Dendritic cell treated with granulocyte-macrophage colony-stimulating factor and Interleukin-4, amounts not matched to agents 40 ng/mL and 50 ng/mL, for 4 days (primary cell): ENCODE measurements at regions not wholly inside any gene's neighbourhood (a gene's known extent, or its start where the extent isn't known, plus 50 kb on each side); places are given as distances from the start of the nearest gene placed in this dataset.
"Not testable (repeated sequence)": the region's sequence is repeated elsewhere in the genome, so short reads cannot be mapped to it uniquely, and the experiment has no call there.

Source experiments
- H3K27ac Mint-ChIP-seq: one replicate; pipeline ENCODE4 v1.8.0; 2022; ENCODE audit warnings: mild to moderate bottlenecking, mixed read lengths
- H3K27me3 Mint-ChIP-seq: one replicate; pipeline ENCODE4 v1.8.0; 2022; ENCODE audit warnings: mild to moderate bottlenecking, mixed read lengths
- H3K36me3 Mint-ChIP-seq: one replicate; pipeline ENCODE4 v1.8.0; 2022; ENCODE audit warnings: low read depth, mixed read lengths
- H3K4me1 Mint-ChIP-seq: one replicate; pipeline ENCODE4 v1.8.0; 2022; ENCODE audit warnings: low read depth, mixed read lengths
- H3K4me3 Mint-ChIP-seq: one replicate; pipeline ENCODE4 v1.8.0; 2022; ENCODE audit warnings: mild to moderate bottlenecking, moderate library complexity, mixed read lengths
- H3K9me3 Mint-ChIP-seq: one replicate; pipeline ENCODE4 v1.8.0; 2022; ENCODE audit warnings: mixed read lengths
- intact Hi-C: fragments of 100-400 bp; cut with micrococcal nuclease; formaldehyde crosslinking; loops from one replicate; pipeline ENCODE4 v1.15.0; 2022

DNA sequence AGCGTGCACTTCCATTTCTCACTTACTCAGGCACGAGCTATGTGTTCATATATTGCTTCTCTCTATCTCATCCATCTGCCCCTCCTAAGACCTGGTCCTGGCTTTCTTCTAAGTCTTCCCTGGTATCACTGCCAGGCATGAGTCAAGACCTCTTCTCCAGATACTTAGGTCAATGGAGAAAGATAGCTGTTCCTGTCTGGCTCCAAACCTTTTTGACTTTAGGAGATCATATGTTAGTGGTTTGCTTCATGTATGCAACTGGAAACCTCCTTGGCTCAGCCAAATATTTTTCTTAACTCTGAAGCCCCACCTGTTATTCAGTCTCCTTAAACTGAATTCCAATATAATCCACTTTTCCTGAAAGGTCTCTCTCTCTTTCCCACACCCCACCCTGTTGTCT lies 211.6 kb upstream of the PTBP2 start:
- no peak overlapping the region for H3K4me3 Mint-ChIP-seq
- no peaks in the 10 kb centered on the region for H3K4me1 Mint-ChIP-seq
- intact Hi-C loops, result no loop called here
- no peaks in the 10 kb centered on the region for H3K27me3 Mint-ChIP-seq
- H3K36me3 Mint-ChIP-seq, result no peaks in the 10 kb centered on the region
- no peak overlapping the region for H3K27ac Mint-ChIP-seq
- no peaks in the 10 kb centered on the region for H3K9me3 Mint-ChIP-seq

DNA sequence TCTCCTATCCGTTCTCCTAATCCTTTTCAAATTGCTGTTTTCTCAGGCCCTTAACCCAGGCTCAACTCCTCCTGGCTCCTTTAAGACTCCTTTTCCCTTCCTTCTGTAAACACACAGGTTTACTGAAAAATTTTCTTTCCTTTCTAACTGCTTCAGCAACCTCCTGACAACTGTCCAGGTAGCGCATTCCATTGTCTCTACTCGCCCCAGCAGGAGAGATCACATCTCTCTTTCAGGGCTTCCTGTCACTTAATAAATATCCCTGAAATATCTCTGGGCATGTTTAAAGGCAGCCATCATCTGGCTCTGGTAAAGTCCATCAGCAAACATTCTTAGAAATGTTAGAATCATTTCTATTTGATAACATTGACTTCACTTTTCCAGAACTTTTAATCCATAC lies 211.2 kb upstream of the PTBP2 start:
- Mint-ChIP-seq H3K4me1 (no peaks in the 10 kb centered on the region), H3K4me3 (no peak overlapping the region), H3K27ac (no peak overlapping the region), H3K36me3 (no peaks in the 10 kb centered on the region), H3K27me3 (no peaks in the 10 kb centered on the region), H3K9me3 (no peaks in the 10 kb centered on the region)
- intact Hi-C loops, result no loop called here

DNA sequence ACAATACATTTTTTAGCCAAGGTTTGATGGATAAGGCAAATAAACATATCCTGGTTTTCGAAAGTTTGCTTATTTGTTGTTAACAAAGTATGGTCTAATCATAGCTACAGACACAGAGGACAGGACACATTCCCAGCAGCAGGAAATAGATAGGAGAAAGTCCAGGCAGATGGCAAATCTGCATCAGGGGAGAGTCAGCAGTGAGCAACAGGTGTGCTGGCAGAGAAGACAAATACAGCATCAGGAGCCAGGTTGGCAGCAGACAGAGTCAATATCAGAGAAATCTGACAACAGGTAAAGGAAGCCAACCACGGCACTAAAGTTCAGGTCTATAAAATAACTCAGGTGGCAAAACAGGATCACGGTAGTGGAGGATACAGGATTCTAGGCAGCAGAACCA lies 210.7 kb upstream of the PTBP2 start:
- Mint-ChIP-seq H3K9me3 (no peaks in the 10 kb centered on the region), H3K36me3 (no peaks in the 10 kb centered on the region), H3K4me3 (no peak overlapping the region), H3K27ac (no peak overlapping the region), H3K4me1 (no peaks in the 10 kb centered on the region), H3K27me3 (no peaks in the 10 kb centered on the region)
- intact Hi-C loops, result no loop called here

DNA sequence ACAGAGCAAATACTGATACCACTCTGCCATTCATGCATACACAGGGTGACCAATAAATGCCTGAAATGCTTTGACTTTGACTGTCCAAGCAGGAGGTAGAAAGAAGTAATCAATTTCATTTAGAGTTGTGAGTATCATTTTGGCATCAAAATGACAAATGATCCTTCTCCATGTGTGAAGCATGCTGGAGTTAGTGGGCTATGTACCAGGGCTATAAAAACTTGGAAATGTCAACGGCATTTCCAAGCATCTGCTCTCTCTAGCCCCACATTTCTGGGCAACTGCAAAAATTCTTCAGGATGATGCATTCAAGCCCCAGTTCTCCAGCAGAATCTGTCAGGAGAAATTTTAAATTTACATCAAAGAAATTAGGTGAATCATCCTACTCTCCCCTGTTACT lies 208.4 kb upstream of the PTBP2 start:
- H3K27ac Mint-ChIP-seq, result no peak overlapping the region
- H3K27me3 Mint-ChIP-seq, result no peaks in the 10 kb centered on the region
- no peak overlapping the region for H3K4me3 Mint-ChIP-seq
- H3K36me3 Mint-ChIP-seq, result no peaks in the 10 kb centered on the region
- H3K9me3 Mint-ChIP-seq, result no peaks in the 10 kb centered on the region
- no peaks in the 10 kb centered on the region for H3K4me1 Mint-ChIP-seq
- intact Hi-C loops, result no loop called here

DNA sequence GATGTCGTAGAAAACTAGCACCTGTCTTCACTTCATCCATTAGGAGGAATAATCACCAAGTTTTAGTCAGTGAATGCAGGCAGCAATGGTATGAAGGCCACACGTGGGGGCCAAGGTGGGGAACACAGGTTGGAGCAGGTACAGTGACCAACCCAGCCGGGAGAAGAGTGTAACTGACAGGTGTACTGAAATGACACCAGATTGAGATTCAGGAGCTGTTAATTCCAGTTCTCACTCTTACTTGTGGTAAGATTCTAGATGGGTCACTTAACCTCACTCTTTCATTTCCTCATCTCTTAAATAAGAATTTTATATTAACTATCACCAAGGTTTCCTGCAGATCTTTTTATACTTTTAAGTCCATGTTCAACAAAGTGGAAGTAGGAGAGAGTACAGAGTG lies 206.2 kb upstream of the PTBP2 start:
- intact Hi-C loops, result no loop called here
- Mint-ChIP-seq H3K9me3 (no peaks in the 10 kb centered on the region), H3K4me1 (no peaks in the 10 kb centered on the region), H3K27ac (no peak overlapping the region), H3K36me3 (no peaks in the 10 kb centered on the region), H3K27me3 (no peaks in the 10 kb centered on the region), H3K4me3 (no peak overlapping the region)

DNA sequence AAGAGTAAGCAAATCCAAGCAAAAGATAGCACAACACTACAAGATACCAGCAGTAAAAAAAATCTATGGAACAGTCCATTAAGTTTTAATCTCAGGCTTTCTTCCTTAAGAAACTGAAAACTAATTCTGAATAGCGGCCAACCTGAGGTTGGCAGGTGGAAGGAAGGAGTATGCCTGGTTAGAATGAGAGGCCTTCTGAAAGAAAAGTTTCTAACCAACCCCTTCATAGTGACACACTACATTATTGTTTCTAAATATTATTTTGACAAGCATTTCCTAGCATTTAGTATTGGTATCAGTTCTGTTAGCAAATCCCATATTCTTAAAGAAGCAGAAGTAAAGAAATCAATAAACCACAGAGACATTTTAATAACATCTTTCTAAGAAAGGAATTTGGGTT lies 205.7 kb upstream of the PTBP2 start:
- intact Hi-C loops, result no loop called here
- H3K36me3 Mint-ChIP-seq, result no peaks in the 10 kb centered on the region
- H3K4me3 Mint-ChIP-seq, result no peak overlapping the region
- H3K9me3 Mint-ChIP-seq, result no peaks in the 10 kb centered on the region
- H3K4me1 Mint-ChIP-seq, result no peaks in the 10 kb centered on the region
- no peaks in the 10 kb centered on the region for H3K27me3 Mint-ChIP-seq
- H3K27ac Mint-ChIP-seq, result no peak overlapping the region

DNA sequence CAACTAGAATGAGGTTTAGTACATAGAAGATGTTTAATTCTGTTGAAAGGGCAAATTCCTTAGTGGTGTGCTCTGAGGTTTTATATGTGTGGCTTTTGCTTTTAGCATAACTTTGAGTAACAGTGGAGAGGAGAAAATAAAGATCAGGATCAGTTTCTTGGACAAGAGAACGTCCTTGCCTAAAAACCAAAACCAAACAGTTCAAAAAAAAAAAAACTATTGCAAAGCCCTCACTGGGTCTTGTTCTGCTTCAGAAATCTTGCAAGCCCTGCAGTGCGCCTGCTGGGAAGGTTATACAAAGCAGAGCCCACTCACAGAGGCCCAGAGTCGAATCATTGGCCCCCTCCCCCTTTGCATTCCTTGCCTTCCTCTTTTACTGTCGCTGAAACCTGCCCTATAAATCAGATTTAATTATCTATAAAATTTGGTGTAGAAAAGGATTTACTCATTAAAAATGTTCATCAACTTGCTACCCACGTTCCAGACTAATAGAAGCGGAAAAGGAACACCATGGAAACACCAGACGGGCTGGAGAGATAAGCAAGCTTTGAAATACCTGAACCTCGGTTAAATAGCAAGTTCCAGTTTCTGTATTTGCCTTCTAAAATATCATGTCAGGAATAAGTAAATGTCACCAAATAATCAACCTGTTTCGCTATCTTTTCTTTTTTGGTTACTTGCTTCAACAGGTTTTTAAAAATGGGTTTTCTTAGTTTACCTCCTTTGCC lies 201.6 kb upstream of the PTBP2 start:
- H3K4me3 Mint-ChIP-seq, result no peak overlapping the region
- no peaks in the 10 kb centered on the region for H3K27me3 Mint-ChIP-seq
- H3K9me3 Mint-ChIP-seq, result no peaks in the 10 kb centered on the region
- no peaks in the 10 kb centered on the region for H3K4me1 Mint-ChIP-seq
- no peaks in the 10 kb centered on the region for H3K36me3 Mint-ChIP-seq
- intact Hi-C loops, result no loop called here
- no peak overlapping the region for H3K27ac Mint-ChIP-seq

DNA sequence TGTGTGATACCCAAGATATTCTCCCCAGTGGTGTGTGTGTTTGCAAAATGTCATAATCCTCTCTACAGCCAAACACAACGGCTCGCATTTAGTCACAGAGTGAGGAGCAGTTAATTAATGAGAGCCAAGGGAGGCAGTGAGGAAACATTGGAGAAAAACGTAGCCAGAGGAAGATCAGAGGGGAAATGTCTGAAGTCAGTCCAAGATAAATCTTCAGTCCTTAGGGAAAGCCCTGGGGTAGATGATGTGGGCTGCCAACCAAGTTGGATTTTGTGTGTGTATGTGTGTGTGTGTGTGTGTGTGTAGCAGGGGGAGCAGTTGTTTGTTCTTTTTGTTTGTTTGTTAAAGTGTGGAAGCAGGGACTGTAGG lies 201.0 kb upstream of the PTBP2 start:
- Mint-ChIP-seq H3K27ac (no peak overlapping the region), H3K27me3 (no peaks in the 10 kb centered on the region), H3K9me3 (no peaks in the 10 kb centered on the region), H3K4me1 (no peaks in the 10 kb centered on the region), H3K4me3 (no peak overlapping the region), H3K36me3 (no peaks in the 10 kb centered on the region)
- intact Hi-C loops, result no loop called here

DNA sequence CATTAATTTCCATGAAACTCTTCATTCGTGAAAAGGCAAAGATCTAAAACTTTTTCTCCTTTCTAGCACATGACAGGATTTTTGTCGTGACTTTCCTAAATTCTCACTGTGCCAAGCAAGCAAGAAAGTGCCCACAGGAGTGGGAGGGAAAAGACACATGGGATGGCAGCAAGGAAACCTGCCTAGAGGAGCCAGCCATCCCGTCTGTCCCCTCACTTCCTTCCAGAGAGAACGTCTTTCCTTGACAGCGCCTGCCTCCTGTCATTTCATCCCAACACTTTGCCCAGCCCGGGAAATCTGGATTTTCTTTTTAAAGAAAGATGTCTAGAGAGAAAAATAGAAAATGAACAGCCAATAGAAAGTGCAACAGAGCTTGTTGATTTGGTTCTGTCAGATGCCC lies 200.6 kb upstream of the PTBP2 start:
- Mint-ChIP-seq H3K4me3 (no peak overlapping the region), H3K9me3 (no peaks in the 10 kb centered on the region), H3K36me3 (no peaks in the 10 kb centered on the region), H3K27ac (no peak overlapping the region), H3K4me1 (no peaks in the 10 kb centered on the region), H3K27me3 (no peaks in the 10 kb centered on the region)
- intact Hi-C loops, result no loop called here

DNA sequence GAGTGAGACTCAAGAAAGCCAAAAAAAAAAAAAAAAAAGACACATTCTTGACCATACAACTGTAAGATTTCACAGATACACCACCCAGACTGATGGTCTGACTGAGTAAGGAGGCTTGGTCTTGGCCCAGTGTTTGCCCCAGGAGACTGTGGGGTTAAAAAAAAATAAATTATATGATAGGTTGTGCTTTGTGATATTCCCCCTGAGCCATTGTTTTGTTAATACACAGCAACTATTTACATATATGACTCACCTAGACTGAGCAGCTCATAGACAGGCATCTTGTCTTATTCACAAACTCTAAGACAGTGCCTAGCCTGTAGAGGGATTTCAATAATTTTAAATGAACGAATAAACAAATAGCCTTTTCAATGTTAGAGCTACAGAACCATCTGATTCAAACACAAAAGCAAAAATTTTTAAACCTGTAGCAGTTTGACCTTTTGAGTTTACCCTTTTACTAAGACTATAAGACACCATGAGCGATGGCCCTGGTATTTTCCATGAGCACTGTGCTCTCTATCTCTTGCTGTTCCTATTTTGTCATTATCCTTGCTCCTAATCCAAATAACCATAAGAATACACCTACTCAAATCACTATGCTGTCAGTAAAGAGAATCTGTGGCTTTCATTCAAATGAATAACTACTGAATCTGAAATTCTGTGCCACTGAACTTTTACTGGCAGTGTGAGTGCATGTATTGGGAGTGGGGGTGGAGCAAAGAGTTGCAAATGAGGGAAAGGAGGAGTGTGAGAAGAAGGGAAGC lies 199.4 kb upstream of the PTBP2 start:
- no peaks in the 10 kb centered on the region for H3K36me3 Mint-ChIP-seq
- H3K9me3 Mint-ChIP-seq, result peaks cover 9% of the 10 kb centered on the region

DNA sequence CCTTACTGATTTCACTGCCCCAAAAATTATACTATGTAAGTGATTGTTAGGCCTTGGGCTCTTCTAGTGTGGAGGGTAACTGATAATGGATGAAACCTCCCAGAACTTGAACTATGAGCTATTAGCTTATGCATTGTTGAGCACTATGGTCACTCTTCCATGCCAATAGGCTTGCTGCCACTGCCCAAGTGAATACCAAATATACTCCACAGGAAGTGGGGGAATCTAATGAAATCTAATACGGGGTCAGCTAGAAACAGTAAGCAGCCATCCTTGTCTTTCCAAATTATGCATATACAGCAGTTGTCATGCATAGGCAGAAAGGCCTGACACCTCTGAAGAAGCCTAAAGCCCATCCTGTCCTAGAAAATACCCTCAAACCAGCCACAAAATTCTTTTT lies 198.7 kb upstream of the PTBP2 start:
- peaks cover 16% of the 10 kb centered on the region for H3K9me3 Mint-ChIP-seq

More for the DNA sequence above, 199.4 kb upstream of the PTBP2 start:
- Mint-ChIP-seq H3K4me1 (no peaks in the 10 kb centered on the region), H3K4me3 (no peak overlapping the region), H3K27me3 (no peaks in the 10 kb centered on the region), H3K27ac (no peak overlapping the region)
- intact Hi-C loops, result no loop called here

DNA sequence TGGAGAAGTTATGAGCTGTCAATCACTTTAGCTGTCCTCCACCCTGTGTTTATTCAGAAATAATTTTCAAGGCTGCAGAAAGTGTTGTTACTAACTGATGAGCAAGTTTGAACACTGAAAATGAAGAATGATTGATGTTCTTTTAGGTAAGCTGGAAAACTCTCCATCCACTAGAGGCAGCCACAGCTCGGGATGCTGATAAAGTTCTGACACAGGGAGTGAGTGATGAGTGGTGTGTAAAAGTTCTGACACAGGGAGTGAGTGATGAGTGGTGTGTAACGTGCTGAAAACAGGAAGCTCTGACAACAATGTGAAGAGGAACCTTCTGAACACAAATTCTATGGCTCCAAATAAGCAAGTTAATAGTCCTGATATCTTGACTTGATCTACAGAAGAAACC lies 197.5 kb upstream of the PTBP2 start:
- H3K4me1 Mint-ChIP-seq, result no peaks in the 10 kb centered on the region
- no peaks in the 10 kb centered on the region for H3K36me3 Mint-ChIP-seq
- H3K27me3 Mint-ChIP-seq, result no peaks in the 10 kb centered on the region
- H3K4me3 Mint-ChIP-seq, result no peak overlapping the region
- H3K9me3 Mint-ChIP-seq, result peaks cover 28% of the 10 kb centered on the region
- no peak overlapping the region for H3K27ac Mint-ChIP-seq
- intact Hi-C loops, result no loop called here

More for the DNA sequence above, 198.7 kb upstream of the PTBP2 start:
- Mint-ChIP-seq H3K4me1 (no peaks in the 10 kb centered on the region), H3K27ac (no peak overlapping the region), H3K36me3 (no peaks in the 10 kb centered on the region), H3K27me3 (no peaks in the 10 kb centered on the region), H3K4me3 (no peak overlapping the region)
- intact Hi-C loops, result no loop called here

DNA sequence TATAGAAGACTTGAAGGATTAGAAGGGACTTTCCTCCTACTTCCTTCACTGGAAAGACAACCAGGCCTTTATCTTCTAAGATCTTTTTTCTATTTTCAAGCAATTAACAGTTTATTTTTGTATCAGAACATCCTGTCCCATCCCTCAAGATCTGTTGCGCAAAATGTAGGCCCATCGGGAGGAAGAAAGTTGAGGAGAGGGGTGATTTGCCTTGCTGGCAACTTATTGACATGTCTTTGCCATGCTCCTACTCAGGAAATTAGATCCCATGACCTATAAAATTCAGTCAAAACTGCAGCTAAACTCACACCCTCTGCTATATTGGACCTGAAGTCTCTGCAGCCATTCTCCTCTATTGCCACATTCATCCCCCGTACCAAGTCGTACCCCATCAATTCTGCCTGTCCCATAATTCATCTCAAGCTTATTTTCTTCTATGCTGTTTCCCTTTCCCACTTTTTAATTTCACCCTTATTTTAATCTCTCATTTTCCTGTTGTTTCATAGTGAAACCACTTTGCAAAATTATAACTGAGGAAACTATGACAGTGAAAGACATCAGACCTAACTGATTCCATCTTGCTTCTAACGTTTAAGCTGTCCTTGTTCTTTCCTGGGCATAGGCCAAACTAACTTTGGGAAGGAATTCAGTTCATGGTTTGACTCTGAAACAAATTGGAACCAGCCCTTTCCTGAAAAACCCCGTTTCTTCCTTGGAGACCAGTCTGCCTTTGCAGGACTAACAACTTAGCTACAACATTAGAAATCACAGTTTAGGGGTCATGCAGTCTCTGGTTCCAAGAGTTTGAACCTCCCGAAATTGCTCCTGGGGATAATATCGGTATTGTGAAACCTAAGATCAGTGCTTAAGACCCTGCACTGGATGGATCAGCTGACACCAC lies 195.7 kb upstream of the PTBP2 start:
- Mint-ChIP-seq H3K4me1 (no peaks in the 10 kb centered on the region), H3K36me3 (no peaks in the 10 kb centered on the region), H3K27me3 (no peaks in the 10 kb centered on the region), H3K4me3 (no peak overlapping the region), H3K9me3 (peaks cover 38% of the 10 kb centered on the region), H3K27ac (no peak overlapping the region)
- intact Hi-C loops, result no loop called here

DNA sequence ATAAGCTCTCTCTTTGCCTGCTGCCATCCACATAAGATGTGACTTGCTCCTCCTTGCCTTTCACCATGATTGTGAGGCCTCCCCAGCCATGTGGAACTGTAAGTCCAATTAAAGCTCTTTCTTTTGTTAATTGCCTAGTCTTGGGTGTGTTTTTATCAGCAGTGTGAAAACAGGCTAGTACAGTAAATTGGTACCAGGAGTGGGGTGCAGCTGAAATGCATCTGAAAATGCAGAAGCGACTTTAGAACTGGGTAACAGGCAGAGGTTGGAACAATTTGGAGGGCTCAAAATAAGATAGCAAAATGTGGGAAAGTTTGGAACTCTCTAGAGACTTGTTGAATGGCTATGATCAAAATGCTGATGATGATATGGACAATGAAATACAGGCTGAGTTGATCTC lies 192.9 kb upstream of the PTBP2 start:
- intact Hi-C loops, H3K27me3 Mint-ChIP-seq, H3K4me3 Mint-ChIP-seq, H3K27ac Mint-ChIP-seq, H3K4me1 Mint-ChIP-seq, H3K36me3 Mint-ChIP-seq: not testable (repeated sequence)
- H3K9me3 Mint-ChIP-seq, result peaks cover 44% of the 10 kb centered on the region
